ENCODE measurements at regions not wholly inside any gene's neighbourhood (a gene's known extent, or its start where the extent isn't known, plus 50 kb on each side); places are given as distances from the start of the nearest gene placed in this dataset.

DNA sequence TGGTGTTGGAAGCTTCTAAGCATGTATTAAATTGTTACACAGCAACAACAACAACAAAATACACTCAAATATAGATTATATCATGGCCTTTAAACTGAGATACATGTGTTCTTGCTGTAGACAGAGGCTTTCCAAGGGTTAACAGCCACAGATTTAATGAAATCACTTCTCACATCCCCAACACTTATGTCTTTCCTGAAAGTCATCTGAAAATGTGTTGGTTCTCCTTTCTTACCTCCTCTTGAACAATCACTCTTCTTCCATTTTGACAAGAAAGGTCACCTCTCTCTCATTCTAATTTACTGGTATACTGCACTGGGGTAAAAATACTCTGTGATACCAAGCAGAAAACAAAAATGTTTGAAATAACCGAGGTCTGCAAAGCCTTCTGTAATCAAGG is 507.3 kb upstream of the KCNMB2 start:
- TF ChIP-seq POLR2A (IDR thresholded peaks at IDR 0.05) (no peak), CTCF (IDR thresholded peaks at IDR 0.05 in 4 of 5, conservative IDR thresholded peaks at IDR 0.05 in 1 of 5) (no peak)
